CD4-positive, alpha-beta T cell treated with Interferon alpha-2 for 1 hour (primary cell): ENCODE measurements at regions not wholly inside any gene's neighbourhood (a gene's known extent, or its start where the extent isn't known, plus 50 kb on each side); places are given as distances from the start of the nearest gene placed in this dataset.

Source experiments
- DNase-seq, 2 donors: peaks; one replicate each; pipeline ENCODE4 v3.0.0-alpha.2; 2020 to 2022

DNA sequence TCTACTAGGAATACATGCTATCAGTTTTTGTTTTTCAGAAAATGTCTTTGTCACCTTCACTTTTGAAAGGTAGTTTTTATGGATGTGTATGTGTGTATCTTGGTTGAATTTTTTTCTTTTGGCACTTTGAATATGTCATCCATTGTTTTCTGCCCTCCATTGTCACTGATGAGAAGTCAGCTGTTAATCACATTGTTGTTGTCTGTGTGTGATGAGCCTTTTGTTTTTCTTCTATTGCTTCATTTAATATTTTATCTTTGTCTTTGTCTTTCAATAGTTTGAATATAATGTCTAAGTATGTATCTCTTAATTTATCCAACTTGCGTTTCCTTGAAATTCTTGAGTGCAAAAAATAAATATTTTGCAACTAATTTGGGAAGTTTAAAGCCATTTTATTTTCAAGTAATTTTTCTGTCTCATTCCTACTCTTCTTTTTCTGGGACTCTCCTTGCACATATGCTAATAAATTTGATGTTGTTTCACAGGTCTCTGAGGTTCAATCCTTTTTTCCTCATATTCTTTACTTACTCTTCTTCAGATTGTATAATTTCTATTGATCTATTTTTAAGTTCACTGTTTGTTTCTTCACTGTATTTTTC, 546.9 kb upstream of the GHITM start:
- DNase-seq = no peak

DNA sequence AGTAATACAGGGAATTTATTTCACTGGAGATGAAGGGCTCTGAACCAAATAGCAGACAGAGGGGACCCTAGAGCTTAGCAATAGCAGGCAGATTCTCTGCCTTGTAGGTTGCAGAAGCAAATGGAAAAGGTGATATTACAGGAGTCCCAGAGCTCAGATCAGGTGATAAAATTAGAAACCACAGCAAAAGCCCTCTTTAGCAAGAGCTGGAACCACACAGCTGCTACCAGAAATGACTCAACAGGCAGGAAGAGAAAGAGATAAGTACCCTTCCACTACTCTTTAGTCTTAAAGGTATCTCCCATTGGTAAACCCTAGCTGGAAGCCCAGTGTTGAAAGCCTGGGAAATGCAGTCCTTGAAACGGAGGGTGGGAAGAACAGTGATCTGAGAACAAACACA, 535.6 kb upstream of the GHITM start:
- DNase-seq = no peak

DNA sequence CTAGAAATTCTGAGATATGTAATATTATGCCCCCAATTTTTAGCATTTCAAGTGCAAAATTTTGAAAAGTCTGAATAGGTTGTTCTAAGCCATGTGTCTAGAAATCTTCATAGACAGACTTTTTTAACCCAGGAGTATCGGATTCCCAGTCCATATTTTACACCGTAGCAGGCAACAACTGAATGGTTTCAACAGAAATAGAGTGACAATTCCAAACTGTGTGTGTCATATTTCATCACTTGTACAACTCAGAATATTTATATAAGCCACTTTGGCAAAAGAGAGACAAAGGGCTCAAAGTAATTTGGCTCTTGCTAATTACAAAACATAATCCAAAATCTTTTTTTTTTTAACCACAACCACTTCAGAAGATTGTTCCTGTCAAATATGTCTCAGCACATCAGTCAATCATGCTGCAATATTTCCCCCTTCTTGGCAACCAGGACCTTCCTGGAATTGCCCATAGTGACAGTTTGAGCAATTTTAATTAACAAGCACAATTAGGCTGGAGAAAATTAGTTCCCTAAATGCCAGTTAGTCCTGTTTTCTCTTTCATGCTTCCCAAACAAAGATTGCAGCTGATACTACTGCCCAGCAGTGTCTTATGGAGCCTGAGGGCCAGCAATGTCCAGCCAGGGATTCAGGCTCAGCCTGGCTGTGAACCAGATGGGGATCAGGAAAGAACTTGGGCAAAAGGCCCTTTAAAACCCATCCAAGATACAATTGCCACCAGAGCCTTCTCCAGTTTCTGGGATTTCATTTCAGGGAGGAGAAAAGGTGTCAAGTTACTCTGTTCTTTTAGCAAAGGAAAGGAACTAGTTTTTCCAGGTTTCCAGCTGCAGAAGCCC, 533.3 kb upstream of the GHITM start:
- DNase-seq = no peak

DNA sequence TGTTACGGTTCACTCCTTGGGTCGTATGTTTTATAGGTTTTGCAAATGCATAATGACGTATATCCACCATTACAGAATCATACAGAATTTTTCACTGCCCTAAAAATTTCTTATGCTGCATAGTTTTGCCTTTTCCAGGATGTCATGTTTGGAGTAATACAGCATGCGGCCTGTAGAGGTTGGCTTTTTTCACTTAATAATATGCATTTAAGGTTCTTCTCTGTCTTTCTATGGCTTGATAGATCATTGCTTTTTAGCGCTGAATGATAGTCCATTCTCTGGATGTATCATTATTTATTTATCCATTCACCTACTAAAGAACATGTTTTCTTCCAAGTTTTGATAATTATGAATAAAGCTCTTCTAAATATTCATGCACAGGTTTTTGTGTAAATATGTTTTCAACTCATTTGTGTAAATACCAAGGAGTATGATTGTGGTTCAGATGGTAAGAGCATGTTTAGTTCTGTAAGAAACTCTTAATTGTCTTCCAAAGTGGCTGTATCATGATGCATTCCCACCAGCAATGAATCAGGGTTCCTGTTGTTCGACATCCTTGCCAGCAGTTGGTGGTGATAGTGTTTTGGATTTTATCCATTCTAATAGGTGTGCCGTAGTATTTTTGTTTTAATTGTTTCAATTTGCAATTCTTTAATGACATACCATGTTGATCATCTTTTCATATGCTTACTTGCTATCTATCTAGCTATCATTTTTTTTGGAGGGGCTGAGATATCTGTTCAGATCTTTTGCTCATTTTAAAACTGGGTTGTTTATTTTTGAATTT, 531.2 kb upstream of the GHITM start:
- no peak for DNase-seq

DNA sequence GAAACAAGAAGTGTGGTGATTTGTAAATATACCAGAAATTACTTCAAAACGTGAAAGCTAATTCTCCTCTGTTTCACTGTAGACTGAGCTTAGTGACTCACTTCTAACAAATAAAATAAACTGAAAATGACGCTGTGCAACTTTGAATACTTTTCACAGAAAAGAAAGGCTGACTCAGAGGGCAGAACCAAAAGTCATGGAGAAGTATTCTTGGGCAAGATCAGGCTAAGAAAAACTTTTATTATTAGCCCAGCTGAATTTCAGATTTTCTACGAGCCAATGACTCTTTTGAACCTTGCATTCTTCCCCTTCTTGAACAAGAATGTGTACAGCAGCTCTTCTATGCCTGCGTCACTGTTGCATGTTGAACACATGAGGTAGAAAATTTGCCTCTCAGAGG, 527.3 kb upstream of the GHITM start:
- no peak for DNase-seq

DNA sequence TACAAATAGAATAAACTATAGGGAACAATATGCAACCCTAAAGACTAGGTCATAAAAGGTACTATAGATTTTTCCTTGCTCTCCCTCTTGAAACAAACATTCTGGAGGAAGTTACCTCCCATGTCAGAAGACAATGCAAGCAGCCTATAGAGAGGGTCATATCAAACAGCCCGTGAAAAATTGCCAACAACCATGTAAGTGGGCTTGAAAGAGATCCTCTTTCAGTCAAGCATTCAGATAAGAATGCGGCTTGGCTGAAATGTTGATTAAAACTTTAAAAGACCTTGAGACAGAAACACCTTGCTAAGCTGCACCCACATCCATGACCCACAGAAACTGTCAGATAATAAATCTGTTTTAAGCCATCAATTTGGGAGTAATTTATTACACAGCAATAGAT, 526.6 kb upstream of the GHITM start:
- no peak for DNase-seq

DNA sequence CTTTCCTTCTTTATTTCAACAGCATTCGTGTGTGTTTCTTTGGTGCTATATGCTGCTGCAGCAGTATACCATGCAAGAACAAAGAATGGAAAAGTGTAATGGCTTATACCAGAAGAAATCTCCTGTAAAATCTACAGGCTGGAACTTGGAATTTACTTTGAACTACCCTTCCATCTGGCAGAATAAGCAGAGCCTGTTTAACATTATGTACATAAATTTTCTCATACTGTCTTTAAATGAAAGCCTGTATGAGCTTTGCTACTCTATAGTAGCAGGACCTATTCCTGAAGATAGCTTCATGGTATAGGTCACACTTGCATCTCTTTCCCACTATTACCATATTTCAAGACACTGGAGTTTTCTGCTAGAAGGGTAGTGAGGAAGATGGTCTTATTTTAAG, 522.1 kb upstream of the GHITM start:
- DNase-seq = no peak

DNA sequence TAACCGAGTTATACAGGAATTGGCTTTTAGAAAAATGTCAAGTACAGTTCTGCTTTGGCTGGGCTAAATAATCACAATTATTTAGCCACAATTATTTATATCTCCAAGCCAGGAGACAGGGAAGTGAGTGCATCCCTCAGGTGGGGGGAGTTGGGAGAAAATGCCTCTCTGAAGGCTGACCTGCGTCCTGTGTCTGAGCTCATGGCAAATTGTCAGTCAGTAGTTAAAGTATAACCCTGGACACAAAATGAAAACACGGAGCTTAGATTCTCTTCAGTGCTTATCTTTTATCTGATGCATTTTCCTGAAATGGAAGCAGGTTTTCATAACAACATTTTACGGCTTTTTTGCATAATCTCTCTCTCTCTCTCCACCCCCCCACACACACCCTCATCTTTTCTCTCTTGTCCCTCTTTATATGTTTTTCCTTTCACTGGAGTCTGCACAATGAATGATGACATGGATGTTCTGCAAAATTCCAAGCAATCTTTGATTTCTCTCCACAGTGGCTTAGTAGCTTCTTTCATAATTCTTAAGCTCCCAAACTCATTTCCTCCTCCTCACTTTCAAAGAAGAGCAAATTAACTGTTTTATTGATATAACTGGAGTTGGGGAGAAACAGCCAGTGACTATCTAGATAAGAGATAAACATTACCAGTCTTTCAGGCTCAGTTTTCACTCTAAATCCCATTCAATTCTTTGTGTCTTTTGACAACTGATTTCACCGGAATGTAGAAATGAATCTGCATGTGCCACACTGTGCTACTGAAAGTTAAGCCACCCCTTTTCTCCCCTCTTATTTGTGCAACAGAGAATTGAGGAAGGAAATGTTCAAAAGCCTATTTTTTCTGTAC, 521.4 kb upstream of the GHITM start:
- no peak for DNase-seq

DNA sequence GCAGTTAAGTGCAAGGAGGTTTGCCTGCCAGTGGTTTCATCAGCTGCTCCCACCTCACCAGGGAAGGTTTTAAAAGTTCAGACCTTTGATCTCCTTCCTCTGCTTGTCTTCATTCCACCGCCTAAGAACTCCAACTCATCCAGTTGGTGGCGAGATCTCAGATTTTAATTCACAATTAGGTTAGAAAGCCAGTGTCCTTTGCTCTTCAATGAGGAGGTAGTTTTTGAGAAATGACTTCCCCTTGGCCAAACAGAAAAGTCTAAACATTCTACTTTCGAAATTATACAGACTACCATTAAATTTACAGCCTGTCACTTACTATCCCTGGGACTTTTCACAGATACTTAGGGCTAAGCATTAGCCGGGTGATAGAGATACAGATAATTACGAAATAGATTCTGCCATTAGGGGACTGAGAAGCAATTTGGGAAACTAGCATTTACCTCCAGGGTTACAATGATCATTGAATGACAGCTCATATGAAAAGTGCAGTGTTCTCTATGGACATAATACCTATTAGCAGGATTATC, 513.4 kb upstream of the GHITM start:
- DNase-seq = no peak

DNA sequence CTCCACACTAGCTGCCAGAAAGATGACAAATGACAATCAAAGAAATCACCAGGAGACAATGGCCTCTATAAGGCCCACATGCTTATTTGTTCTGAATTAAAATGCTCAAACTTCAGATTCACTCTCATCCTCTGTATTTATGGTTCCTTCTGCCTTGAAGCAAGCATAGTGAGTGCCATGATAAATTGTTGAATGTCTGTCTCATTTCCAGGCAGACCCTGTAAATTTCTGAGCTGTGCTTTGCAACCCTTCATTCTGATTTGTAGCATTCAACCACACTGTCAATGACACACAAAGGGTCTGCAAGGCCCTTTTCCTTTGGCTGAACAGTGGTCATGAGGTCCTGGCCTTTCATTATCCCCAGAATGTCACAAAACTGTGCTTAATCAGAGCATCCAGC, 506.6 kb upstream of the GHITM start:
- DNase-seq = no peak

DNA sequence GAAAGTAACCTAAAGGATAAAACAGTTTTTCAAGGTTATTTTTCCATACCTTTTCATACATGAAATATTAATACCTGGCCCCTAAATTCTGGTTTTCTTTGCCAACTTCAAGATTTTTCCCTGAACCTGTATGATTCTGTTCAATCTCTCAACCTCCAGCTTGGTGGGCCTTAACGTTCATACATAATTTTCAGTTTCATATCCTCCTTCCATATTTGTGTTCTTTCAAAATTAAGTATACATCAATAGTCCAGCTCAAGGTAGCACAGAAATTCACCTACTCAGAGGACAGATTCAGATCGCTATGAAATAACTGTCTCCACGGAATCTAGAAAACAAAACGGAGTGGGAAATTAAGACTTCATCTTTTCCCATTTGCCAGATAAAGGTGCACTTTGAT, 505.8 kb upstream of the GHITM start:
- DNase-seq = no peak

DNA sequence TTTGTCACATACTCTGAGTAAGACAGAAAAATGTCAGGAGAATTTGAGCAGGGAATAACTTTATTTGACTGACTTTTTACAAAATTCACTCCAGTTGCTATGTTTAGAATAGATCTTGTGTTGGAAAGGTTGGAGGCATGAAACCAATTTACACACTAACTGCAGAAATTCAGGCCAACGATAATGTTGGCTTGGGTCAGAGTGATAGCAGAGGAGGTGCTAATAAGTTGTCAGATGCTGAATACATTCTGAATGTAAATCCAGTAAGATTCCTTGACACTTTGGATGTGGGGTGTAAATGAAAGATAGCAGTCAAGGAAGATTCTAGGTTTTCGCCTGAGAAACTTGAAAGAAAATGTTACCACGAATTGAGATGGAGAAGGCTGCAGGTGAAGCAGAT, 502.5 kb upstream of the GHITM start:
- DNase-seq = no peak

DNA sequence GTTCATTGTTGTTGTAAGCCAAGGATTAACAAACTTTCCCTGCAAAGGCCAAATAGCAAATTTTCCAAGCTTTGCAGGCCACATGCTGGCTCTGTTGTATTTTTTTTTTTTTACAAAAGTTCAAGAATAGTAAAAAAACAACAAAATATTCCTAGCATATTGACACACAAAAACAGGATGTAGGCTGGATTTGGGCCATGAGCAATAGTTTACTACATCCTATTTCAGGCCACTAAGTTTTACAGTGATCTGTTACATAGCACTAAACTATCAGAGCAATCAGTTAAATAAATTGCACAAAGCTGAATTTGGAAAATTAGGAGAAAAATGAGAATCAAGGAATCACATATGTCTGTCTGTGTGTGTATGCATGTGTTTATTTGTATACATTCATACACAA, 491.8 kb upstream of the GHITM start:
- no peak for DNase-seq

DNA sequence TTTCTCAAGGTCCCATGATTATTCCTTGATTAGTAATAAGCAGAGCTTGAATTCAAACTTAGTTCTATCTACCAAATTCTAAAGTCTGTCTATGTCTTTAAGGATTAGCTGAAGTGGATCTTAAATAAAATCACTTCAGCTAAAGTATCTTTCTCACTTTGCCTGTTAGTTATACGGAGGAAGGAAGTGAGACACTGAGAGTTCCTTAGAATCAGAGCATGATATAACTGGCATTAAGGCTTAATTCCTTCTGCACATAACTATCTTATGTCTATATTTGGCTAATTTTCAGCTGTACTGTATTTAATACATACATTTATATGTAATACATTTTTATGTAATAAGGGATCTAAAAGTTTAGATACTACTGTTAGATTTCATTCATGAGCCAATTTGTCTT, 491.1 kb upstream of the GHITM start:
- no peak for DNase-seq

DNA sequence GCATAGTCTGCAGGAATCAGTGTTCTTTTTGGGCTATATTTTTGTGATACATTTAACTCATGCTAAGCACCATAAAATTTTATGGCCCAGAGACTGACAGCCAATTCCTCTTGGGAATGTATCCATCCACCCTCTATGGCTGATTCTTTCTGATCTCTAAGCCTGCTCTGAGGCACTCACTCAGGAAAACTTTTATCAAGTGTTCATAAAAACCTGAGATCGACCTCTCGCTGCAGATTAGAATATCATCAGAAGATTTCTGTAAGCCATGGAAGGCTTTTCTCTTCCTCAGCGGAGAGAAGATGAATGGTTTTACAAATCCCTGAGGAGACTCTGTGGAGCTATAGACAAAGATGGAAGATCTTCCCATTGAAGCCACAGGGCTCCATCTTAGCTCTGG, 489.8 kb upstream of the GHITM start:
- no peak for DNase-seq

DNA sequence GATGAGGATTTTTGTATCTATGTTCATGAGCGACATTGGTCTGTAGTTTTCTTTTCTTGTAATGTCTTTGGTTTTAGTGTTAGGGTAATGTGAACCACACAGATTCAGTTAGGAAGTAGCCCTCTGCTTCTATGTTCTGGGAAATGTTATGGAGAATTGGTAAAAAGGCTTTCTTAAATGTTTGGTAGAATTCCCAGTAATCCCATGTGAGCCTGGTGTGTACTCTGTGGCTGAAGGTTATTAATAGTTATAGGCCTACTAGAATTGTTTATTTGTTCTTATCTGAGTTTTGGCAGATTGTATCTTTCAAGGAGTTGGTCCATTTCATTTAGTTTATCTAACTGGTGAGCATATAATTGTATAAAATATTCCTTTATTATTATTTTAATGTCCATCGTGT, 484.6 kb upstream of the GHITM start:
- no peak for DNase-seq

DNA sequence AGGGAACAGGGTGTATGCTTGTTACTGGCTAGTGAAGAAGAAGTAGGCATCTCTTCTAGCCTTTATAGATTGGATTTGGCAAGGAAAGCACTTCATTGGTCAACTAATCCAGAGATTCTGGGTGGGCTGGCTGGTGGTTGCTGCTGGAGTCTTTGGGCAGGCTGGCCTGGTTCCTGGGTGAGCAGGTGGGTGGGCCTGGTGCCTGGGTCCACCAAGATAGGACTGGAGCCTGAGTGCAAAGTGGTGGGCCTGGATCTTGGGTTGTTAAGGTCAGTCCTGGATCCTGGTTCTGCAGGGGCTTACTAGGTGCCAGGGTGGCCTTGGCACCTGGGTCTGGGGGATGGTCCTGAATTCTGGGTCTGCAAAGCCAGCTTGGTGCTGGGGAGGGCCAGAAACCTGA, 482.4 kb upstream of the GHITM start:
- no peak for DNase-seq

DNA sequence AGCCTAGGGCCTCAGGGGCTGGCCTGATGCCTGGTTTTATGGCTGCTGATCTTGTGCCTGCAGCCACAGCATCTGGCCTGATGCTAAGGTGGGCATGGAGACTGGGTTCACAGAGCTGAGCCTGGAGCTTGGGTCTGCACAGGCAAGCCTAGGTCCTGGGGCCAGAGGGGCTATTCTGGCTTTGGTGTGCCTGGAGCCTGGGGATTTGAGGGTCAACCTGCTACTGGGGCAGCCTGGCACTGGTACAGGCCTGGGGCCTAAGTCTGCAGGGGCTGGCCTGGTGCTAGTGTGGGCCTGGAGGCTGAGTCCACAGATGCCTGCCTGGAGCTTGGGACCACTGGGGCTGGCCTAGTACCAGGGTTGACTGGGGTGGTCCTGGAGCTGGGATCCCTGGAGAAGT, 481.8 kb upstream of the GHITM start:
- DNase-seq = no peak

DNA sequence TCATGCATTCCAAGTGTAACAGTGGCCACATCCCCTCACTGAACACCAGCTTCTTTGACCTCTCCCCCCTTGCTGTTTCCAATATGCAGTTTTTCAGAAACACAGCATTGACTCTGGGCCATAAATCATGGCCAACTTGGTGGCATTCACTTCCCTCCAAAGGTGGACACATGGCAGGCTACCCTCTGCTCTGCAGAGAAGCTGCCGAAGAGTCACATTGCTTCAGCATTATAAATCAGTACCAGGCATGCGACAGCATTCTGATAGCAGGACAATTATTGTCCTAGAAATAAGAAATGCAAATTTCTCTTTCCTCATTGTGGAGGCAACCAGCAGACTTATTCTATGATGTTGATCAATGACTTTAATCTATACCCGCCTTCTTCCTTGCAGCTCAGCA, 475.4 kb upstream of the GHITM start:
- DNase-seq = no peak

DNA sequence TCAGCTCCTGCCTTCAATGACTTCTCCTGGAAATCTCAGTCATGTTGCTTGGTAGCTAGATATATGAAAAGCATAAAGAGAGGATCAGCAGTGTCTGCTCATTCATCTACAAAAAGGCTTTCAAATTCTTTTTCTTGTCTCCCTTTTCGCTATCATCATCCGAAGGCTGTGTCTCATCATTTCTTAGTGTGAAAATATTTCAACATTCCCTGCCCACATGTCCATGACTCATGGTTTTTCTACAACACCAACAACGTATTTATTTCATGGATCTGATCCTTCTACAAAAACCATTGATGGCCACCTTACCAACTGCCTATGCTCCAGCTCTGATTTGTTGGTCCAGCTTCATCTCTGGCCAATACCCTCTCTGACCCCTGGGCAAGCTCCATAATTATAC, 472.5 kb upstream of the GHITM start:
- no peak for DNase-seq

DNA sequence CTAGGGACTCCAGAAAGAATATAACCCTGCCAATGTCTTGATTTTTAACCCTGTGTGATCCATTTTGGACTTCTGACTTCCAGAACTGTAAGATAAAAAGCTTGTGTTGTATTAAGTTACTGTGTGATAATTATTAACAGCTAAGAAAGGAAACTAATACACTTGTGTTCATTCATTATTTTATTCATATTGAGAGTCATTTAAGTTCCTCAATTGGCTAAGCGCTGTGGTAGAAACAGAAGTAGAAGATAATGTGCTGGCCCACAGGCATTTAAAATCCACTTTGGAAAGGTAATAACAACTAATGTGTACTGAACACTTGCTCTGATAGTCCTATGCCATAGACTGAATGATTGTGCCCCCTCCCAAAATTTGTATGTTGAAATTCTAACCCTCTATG, 471.7 kb upstream of the GHITM start:
- DNase-seq = no peak

DNA sequence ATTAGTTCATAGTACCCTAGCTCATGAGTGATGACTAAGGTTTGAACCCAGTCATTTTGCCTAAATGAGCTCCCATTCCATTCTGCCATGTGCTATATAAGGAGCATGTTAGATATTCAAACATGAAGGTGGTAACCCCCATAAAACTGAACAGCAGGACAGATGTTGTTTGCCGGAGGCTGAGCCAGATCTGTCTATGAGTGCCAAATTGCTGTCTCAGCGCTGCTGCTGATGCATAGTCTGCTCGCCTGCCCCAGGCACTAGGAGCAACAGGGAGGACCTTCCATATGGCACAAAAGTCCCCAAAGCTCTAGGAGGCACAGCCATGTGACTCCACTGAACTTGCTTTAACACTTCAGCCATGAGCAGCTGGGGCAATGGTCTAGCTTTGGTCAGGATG, 466.0 kb upstream of the GHITM start:
- no peak for DNase-seq

DNA sequence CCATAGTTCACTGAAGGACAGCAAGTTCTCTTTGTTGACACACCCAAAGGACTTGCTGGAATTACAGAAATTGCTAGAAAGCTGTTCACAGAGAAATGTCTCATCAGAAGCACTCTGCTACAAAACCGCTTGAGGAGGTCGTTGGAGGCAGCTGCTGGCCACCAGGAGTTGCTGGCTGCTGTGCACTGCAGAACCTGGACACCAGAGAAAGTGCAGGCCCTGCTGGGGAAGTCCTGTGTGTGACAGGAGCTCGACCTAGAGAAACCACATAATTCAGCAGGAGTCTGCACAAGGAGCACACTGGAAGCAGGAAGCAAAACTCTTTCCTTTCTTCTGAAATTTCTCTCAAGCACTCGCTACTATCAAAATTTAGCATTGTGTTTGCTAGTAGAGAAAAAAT, 461.5 kb upstream of the GHITM start:
- no peak for DNase-seq
